PC-3 (cell line): ENCODE measurements at regions not wholly inside any gene's neighbourhood (a gene's known extent, or its start where the extent isn't known, plus 50 kb on each side); places are given as distances from the start of the nearest gene placed in this dataset.

Source experiments
- EZH2 ChIP-seq: fragments of 300-600 bp; sonication (generic); IDR thresholded peaks from one replicate; pipeline ENCODE4 v1.6.1; 2017; ENCODE audit warnings: antibody characterized with exemption, mild to moderate bottlenecking, low read length; ENCODE audit not compliant: unreplicated experiment
- EZH2phosphoT487 ChIP-seq: fragments of 300-600 bp; sonication (generic); IDR thresholded peaks from 2 replicates; pipeline ENCODE4 v1.6.1; 2018; ENCODE audit warnings: mild to moderate bottlenecking, antibody characterized with exemption, low read length, borderline replicate concordance
- TF ChIP-seq, protein P1 (sequence below): fragments of 300-600 bp; sonication (generic); conservative IDR thresholded peaks from 2 replicates; pipeline ENCODE4 v1.5.1; 2017; ENCODE audit warnings: antibody characterized with exemption, low read depth, mild to moderate bottlenecking, low read length

DNA sequence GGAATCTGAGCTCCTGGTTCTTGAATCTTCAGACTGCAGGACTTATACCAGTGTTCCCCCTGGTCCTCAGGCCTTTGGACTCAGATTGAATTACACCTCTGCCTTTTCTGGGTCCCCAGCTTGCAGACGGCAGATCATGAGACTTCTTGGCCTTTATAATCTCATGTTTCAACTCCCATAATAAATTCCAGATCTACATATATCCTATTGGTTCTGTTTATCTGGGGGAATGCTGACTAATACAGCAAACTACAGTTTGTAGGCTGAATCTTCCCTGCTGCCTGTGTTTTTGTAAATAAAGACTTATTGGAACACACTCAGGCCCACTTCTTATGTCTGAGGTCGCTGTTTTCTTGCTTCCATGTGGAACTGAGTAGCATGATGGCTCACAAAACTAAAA is 184.7 kb downstream of the HDGFL1 start:
- TF ChIP-seq, protein P1, sequence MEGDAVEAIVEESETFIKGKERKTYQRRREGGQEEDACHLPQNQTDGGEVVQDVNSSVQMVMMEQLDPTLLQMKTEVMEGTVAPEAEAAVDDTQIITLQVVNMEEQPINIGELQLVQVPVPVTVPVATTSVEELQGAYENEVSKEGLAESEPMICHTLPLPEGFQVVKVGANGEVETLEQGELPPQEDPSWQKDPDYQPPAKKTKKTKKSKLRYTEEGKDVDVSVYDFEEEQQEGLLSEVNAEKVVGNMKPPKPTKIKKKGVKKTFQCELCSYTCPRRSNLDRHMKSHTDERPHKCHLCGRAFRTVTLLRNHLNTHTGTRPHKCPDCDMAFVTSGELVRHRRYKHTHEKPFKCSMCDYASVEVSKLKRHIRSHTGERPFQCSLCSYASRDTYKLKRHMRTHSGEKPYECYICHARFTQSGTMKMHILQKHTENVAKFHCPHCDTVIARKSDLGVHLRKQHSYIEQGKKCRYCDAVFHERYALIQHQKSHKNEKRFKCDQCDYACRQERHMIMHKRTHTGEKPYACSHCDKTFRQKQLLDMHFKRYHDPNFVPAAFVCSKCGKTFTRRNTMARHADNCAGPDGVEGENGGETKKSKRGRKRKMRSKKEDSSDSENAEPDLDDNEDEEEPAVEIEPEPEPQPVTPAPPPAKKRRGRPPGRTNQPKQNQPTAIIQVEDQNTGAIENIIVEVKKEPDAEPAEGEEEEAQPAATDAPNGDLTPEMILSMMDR, result no peak
- TF ChIP-seq EZH2, result no peak
- no peak for TF ChIP-seq EZH2phosphoT487
